Stimulated activated CD8-positive, alpha-beta memory T cell treated with anti-CD3 and anti-CD28 coated beads, Interleukin-15, amount 100 ng/mL, for 24 hours (primary cell): ENCODE measurements at regions not wholly inside any gene's neighbourhood (a gene's known extent, or its start where the extent isn't known, plus 50 kb on each side); places are given as distances from the start of the nearest gene placed in this dataset.

ENCODE experiments used
- DNase-seq: peaks from one replicate; pipeline ENCODE4 v3.0.0-alpha.2; 2020; ENCODE audit warnings: low read depth

GRCh38 chr2:193561054-193561453 is 1366.3 kb upstream of the TMEFF2 start:
- DNase-seq, result no peak

DNA sequence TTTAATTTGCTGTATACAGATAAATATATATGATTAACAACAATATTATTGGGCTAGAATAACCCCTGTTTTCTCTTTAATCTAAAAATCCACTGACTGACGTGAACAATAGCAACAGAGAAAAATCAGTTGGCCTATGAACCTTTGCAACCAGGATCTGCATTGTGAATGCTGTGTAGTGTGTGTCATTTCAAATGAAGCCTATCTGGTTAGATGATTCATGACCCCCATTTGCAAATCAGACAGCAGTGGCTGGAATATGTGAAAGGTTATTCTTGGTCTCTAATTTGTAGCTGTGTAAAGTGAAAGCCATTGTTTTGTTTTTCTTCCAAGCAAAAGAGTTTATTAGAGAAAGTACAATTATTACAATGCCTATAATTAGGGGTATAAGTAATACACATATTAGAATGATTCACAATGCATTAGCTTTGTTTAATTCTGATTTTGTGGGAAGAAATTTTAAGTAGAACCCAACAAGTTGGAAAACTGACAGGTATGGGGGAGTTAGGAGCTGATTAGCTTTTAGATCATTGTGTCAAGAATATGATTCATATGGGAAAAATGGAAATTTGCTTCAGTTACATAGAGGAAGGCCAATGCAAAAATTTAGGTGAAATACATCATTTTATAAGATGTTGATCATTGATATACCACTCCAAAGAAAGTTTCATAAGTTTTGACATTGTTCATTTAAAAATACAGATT is 1362.2 kb upstream of the TMEFF2 start:
- DNase-seq, result no peak

GRCh38 chr2:193549661-193550060 is 1354.9 kb upstream of the TMEFF2 start:
- no peak for DNase-seq

DNA sequence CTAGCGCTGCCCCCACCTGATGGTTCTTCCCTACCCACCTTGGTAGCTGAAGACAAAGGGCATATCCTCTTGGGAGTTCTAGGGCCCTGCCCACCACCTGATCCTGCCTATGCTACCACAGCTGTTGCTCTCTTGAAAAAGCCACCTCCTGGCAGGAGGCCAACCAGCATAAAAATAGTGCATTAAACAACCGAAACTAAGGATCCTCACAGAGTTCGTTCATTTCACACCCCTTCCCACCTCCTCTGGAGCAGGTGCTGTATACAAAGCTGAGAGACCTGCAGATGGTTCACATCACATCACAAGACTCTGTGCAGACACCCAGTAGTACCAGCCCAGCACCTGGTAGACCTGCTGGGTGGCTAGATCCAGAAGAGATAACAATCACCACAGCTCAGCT is 1348.0 kb upstream of the TMEFF2 start:
- DNase-seq, result no peak

- no peak for DNase-seq
Measured at GRCh38 chr2:193539188-193539587, 1344.5 kb upstream of the TMEFF2 start.

DNA sequence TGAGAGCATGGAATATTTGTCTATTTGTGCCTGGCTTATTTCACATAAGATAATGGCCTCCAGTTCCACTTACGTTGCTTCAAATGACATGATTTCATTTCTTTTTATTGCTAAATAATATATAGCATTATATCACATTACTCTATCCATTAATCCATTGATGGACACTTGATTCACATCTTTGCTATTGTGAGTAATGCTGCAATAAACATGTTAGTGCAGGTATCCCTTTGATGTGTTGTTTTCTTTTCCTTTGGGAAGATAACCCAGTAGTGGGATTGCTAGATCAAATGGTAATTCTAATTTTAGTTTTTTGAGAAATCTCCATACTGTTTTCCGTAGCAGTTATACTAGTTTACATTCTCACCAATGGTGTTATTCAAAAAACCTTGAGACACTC is 1343.3 kb upstream of the TMEFF2 start:
- no peak for DNase-seq

- DNase-seq, result no peak
Measured at GRCh38 chr2:193537531-193537930, 1342.8 kb upstream of the TMEFF2 start.

- DNase-seq, result no peak
Measured at GRCh38 chr2:193528458-193528857, 1333.7 kb upstream of the TMEFF2 start.

DNA sequence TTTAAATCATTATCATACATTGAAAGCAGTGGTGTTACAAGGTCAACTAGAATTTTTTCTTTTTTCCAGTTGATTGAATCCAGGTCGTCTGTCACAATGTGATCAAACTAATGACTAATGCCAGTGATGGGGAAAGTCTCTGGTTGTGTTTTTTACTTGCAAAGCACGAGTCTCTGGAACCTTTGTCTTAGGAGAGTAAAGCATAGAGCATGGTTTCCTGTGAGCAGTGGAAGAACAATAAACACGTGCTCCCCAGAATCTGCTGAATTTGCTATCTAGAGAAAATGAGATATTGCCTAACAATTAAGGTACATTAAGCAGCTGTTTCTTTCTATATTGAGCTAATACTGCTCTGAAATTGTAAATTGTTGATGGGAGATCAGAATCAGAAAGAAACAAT is 1332.4 kb upstream of the TMEFF2 start:
- DNase-seq, result no peak

DNA sequence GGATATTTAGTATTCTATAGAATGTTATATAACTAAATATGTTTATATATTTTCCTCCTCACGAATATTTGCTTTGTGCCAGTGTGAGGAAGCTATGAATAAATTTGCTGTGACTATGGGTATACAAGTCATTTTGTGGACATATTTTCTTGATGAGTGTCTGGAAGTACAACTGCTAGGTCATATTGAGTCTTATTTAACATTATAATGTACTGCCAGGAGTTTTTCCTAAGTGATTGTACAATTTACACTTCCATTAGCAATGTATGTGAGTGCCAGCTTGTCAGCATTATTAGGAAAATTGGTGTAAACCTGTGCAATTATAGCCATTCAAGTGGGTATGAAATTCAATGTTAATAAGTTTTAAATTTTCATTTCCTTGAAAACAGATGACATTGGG is 1328.9 kb upstream of the TMEFF2 start:
- no peak for DNase-seq

DNA sequence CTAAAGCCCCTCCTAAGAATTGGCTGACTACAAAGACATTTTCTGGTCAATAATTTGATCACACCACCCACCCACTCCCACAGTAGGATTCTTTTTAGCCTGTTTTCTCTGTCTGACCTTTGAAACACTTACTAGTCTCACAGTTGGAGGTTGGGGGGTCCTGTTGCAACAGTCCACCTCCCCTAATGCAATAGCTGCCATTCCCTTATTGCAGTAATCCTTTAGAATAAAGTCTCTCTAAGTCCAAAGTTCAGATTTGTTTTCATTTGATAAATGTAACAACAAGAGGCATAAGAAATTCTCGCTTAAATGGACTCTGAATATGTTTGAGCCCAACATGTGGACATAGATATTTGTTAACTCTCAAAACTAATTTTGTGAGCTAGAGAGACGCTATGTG is 1326.8 kb upstream of the TMEFF2 start:
- DNase-seq, result no peak

DNA sequence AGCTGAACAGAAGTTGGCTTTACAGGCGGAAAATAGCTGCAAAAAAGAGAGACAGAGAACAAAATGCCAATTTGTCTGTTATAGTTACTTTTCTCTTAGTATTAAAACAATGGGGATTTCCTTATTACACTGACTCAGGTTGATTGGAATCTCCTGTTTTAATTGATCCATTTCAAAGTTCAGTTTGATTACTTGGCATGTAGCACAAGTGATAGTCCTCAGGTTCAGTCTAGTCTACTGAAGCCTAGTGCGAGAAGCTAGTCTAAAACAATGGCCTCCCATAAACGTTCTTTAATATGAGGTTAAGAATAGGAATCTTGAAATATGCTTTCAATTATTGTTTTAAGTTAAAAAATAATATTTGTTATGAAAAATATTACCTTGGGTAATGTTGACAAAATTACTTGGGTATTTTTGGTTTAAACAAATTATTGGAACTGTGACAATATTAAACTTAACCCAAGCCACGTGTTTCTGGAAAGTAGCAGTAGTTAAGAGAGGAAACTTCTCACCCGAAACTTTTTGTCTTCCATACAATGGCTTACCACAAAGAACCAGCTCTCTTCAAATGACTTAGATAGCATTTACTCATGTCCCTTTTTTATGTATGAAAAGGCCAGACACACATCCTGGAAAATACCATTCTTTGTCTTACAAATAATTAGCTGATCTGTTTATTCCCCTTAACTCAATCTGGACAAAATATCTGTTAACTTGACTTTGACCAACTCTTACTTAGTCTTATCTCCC is 1326.2 kb upstream of the TMEFF2 start:
- no peak for DNase-seq

GRCh38 chr2:193518041-193518817 is 1323.5 kb upstream of the TMEFF2 start:
- no peak for DNase-seq

DNA sequence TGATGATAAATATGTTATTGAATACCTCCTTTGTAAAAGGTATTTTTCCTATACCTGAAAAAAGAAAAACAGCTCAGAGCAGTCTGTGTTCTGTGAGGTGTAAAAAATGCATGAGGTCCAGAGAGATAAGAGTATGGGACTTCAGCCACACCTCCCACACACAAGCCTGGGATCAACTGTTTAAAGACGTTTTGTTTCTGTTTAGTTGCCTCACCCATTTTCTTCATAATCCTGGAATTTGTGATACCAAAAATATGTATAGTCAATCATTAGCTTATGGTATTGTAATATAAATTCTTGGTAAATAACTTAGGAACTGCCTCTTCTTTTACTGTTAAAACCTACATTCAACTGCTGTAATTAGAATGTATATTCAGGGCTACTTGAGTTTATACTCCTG is 1322.9 kb upstream of the TMEFF2 start:
- no peak for DNase-seq

DNA sequence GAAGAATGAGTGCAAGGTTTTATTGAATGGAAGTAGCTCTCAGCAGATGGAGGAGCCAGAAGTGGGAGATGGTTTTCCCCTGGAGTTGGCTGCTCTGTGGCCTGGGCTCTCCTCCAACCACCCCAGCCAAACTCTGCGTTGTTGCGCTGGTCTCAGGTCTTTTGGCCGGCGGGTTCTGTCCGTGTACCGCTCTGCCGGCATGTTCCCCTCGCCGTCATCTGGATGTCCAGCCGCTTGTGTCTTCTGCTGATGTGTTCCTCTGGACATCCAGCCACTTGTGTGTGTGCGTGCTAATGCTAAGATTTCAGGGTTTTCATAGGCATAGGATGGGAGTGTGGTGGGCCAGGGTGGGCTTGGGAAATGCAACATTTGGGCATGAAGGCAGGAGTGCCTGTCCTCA is 1311.3 kb upstream of the TMEFF2 start:
- DNase-seq, result no peak

GRCh38 chr2:193505620-193506019 is 1310.9 kb upstream of the TMEFF2 start:
- DNase-seq, result no peak

- DNase-seq, result no peak
Measured at GRCh38 chr2:193502363-193503035, 1307.8 kb upstream of the TMEFF2 start.

GRCh38 chr2:193496786-193497185 is 1302.1 kb upstream of the TMEFF2 start:
- no peak for DNase-seq

DNA sequence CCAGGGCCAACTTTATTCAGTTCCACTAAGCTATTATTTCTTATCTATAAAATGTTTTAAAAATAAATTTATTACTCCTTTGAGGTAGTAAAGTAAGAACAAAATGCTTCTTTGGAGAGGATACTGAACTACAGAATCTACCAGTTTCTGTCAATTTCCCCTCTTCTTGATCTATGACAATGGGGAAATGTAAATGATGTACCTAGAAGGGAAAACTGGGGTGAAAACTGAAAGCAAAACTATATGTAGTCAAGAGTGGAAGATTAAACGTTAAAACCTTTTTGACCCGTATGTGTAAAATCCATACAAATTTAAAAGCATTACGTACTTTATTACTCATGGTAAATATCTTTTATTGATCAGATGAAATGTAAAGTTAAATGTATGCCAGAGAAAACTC is 1287.8 kb upstream of the TMEFF2 start:
- no peak for DNase-seq

DNA sequence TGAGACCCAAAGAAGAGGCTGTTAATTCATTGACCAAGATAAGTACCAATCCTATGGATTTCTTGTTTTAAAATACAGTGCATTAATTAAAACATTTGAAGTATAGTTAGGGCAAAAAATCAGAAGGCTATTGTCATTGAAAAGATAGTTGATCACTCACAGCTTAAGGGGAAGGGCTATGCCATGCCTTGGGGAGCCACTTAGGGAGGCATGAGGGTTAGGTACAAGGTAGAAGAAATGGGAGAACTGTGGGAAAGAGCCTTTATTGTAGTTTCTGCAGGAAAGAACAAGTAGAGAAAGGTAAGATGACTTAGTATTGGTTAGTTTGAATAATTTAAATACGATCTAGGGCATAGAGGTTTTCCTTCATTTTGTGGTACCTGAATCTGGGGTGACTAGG is 1285.5 kb upstream of the TMEFF2 start:
- DNase-seq, result no peak

- DNase-seq, result no peak
Measured at GRCh38 chr2:193476171-193476800, 1281.6 kb upstream of the TMEFF2 start.

DNA sequence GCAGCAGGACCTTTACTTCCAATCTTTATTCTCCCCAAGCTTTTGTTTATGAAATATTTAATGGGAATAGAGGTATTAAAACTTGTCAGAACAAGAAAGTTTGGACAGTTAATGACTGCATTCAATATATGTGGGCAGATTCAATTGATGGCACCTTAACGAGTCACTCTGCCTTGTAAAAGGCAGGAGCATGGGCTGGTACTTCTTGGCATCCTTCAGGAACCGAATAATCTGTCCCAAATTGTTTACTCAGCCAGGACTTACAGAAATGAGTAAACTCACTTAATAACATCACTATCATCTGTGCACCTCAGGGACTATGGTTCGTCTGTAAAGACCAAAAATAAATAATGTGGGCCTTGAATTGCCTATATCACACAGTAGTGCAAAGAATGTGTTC is 1280.3 kb upstream of the TMEFF2 start:
- no peak for DNase-seq
